ENCODE measurements at regions not wholly inside any gene's neighbourhood (a gene's known extent, or its start where the extent isn't known, plus 50 kb on each side); places are given as distances from the start of the nearest gene placed in this dataset.

DNA sequence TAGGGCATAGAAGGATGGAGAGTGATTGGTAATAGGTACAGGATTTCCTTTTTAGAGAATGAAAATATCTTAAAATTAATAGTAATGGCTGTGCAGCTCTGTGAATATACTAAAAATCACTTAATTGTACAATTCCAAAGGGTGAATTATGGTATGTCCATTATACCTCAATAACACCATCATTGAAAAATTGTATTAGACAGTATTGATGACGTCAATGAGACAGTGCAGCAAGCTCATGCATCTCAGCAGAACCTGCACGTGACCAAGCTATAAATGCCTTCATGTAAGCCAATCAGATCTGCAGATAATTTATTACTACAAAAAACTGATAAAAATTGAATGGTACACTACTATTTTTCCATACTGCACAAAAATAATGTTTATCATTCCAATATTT, 354.4 kb upstream of the CDH19 start:
- no peaks in the 10 kb centered on the region for H3K9me3 ChIP-seq
- H3K27ac ChIP-seq = no peak overlapping the region
- WGBS, 2 donors = 56 to 64% methylated on average over 2 of the region's 2 CpGs
- ATAC-seq (no peak), DNase-seq (no peak)
- TF ChIP-seq CTCF (IDR thresholded peaks at IDR 0.05) = no peak
- no peak for TF ChIP-seq POLR2A (IDR thresholded peaks at IDR 0.05)
- intact Hi-C loops (cut with DNase I) = no loop called here
- no peaks in the 10 kb centered on the region for H3K27me3 ChIP-seq
- no peaks in the 10 kb centered on the region for H3K36me3 ChIP-seq (replicated peaks in 1 of 2; ENCODE audit: insufficient read depth in 1 of 2, low read depth in 2 of 2)
- H3K4me1 ChIP-seq = no peaks in the 10 kb centered on the region
- no peak overlapping the region for H3K4me3 ChIP-seq

- Histone ChIP-seq H3K4me1 (no peaks in the 10 kb centered on the region), H3K27ac (no peak overlapping the region), H3K27me3 (no peaks in the 10 kb centered on the region), H3K9me3 (no peaks in the 10 kb centered on the region), H3K4me3 (no peak overlapping the region), H3K36me3 (replicated peaks in 1 of 2; ENCODE audit: insufficient read depth in 1 of 2, low read depth in 2 of 2) (no peaks in the 10 kb centered on the region)
- ATAC-seq = no peak
- intact Hi-C loops (cut with DNase I) = no loop called here
- no peak for TF ChIP-seq CTCF (IDR thresholded peaks at IDR 0.05)
- no peak for TF ChIP-seq POLR2A (IDR thresholded peaks at IDR 0.05)
- no peak for DNase-seq
- 65 to 72% methylated on average over 1 of the region's 1 CpG for WGBS, 2 donors
These were observed 347.9 kb upstream of the CDH19 start for GRCh38 chr18:66951750-66952149.

GRCh38 chr18:66949419-66949818, 345.5 kb upstream of the CDH19 start:
- ATAC-seq (no peak), DNase-seq (no peak)
- no peaks in the 10 kb centered on the region for H3K27me3 ChIP-seq
- TF ChIP-seq POLR2A (IDR thresholded peaks at IDR 0.05) (no peak), CTCF (IDR thresholded peaks at IDR 0.05) (no peak)
- H3K4me1 ChIP-seq = no peaks in the 10 kb centered on the region
- WGBS, 2 donors = 85 to 91% methylated on average over 14 of the region's 14 CpGs
- H3K4me3 ChIP-seq = no peak overlapping the region
- no peaks in the 10 kb centered on the region for H3K9me3 ChIP-seq
- H3K36me3 ChIP-seq (replicated peaks in 1 of 2; ENCODE audit: insufficient read depth in 1 of 2, low read depth in 2 of 2) = no peaks in the 10 kb centered on the region
- intact Hi-C loops (cut with DNase I) = no loop called here
- no peak overlapping the region for H3K27ac ChIP-seq

DNA sequence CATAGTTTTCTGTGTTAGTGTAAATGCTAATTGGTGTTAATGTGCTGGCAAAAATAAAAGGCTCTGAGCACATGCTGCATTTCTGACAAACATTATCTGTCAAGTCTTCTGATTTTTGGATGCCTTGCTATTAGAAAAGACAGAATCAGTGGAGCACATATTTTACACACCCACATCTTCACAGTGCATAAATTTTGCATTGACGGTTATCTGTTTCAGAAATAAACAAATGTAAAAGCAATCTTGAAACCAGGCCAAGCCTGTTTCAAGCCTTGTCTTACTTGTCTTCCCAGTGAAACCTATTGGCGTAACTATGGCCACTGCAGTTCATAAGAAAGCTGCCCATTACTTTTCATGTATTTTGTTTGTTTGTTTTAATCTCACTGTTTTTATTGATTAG, 333.7 kb upstream of the CDH19 start:
- Histone ChIP-seq H3K9me3 (no peaks in the 10 kb centered on the region), H3K4me3 (no peak overlapping the region), H3K27me3 (no peaks in the 10 kb centered on the region), H3K27ac (no peak overlapping the region), H3K36me3 (replicated peaks in 1 of 2; ENCODE audit: insufficient read depth in 1 of 2, low read depth in 2 of 2) (no peaks in the 10 kb centered on the region), H3K4me1 (no peaks in the 10 kb centered on the region)
- intact Hi-C loops (cut with DNase I) = no loop called here
- no peak for DNase-seq
- WGBS, 2 donors = 80 to 83% methylated on average over 2 of the region's 2 CpGs
- no peak for TF ChIP-seq POLR2A (IDR thresholded peaks at IDR 0.05)
- TF ChIP-seq CTCF (IDR thresholded peaks at IDR 0.05) = no peak
- ATAC-seq = no peak

DNA sequence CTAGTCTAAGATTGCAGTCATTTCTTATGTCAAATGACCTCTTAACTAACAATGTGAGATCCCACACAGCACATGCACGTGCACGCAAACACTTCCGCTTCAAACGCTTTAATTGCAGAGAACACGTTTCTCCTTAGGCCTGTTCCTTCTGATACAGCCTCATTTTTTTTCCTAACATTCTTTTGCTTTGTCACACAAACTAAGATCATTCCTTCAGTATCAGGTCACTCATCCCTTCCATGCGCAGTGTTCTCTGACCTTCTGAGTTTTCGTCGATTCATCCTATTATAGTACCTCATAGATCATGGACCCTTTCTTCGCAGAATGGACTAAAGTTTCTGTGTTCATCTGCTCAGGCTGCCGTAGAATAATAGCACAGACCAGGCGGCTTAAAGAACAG, 327.1 kb upstream of the CDH19 start:
- no peaks in the 10 kb centered on the region for H3K4me1 ChIP-seq
- 86 to 91% methylated on average over 11 of the region's 11 CpGs for WGBS, 2 donors

More for the DNA sequence above, 327.1 kb upstream of the CDH19 start:
- TF ChIP-seq POLR2A (IDR thresholded peaks at IDR 0.05) = no peak
- TF ChIP-seq CTCF (IDR thresholded peaks at IDR 0.05) = no peak
- Histone ChIP-seq H3K4me3 (no peak overlapping the region), H3K36me3 (replicated peaks in 1 of 2; ENCODE audit: insufficient read depth in 1 of 2, low read depth in 2 of 2) (no peaks in the 10 kb centered on the region), H3K27ac (no peak overlapping the region), H3K27me3 (no peaks in the 10 kb centered on the region), H3K9me3 (no peaks in the 10 kb centered on the region)
- ATAC-seq (no peak), DNase-seq (no peak)
- intact Hi-C loops (cut with DNase I) = no loop called here
